Activated CD8-positive, alpha-beta memory T cell treated with anti-CD3 and anti-CD28 coated beads for 48 hours (primary cell): ENCODE measurements at regions not wholly inside any gene's neighbourhood (a gene's known extent, or its start where the extent isn't known, plus 50 kb on each side); places are given as distances from the start of the nearest gene placed in this dataset.

Experiments used
- DNase-seq, 3 experiments: peaks; one replicate each; pipeline ENCODE4 v3.0.0-alpha.2; 2020; ENCODE audit warnings: low read depth in 2 of 3, low spot score in 2 of 3

- DNase-seq = no peak
These were observed 93.5 kb upstream of the SLC14A2 start for GRCh38 chr18:45521777-45522176.

- no peak for DNase-seq
These were observed 92.9 kb upstream of the SLC14A2 start for GRCh38 chr18:45522371-45522770.

GRCh38 chr18:45525301-45525700, 90.0 kb upstream of the SLC14A2 start:
- no peak for DNase-seq

- DNase-seq = no peak
These were observed 89.0 kb upstream of the SLC14A2 start for GRCh38 chr18:45526114-45526841.

- no peak for DNase-seq
These were observed 87.4 kb upstream of the SLC14A2 start for GRCh38 chr18:45527891-45528290.

- no peak for DNase-seq
These were observed 86.5 kb upstream of the SLC14A2 start for GRCh38 chr18:45528712-45529336.

- no peak for DNase-seq
These were observed 76.8 kb upstream of the SLC14A2 start for GRCh38 chr18:45538444-45538843.

GRCh38 chr18:45539491-45539891, 75.8 kb upstream of the SLC14A2 start:
- DNase-seq = no peak

GRCh38 chr18:45540125-45540524, 75.2 kb upstream of the SLC14A2 start:
- DNase-seq = no peak

GRCh38 chr18:45541421-45541820, 73.9 kb upstream of the SLC14A2 start:
- DNase-seq = no peak

- DNase-seq = no peak
These were observed 73.2 kb upstream of the SLC14A2 start for GRCh38 chr18:45542043-45542442.

- DNase-seq = no peak
These were observed 67.4 kb upstream of the SLC14A2 start for GRCh38 chr18:45547910-45548309.

GRCh38 chr18:45548614-45549013, 66.7 kb upstream of the SLC14A2 start:
- no peak for DNase-seq

- no peak for DNase-seq
These were observed 66.0 kb upstream of the SLC14A2 start for GRCh38 chr18:45549290-45549689.

- DNase-seq = no peak
These were observed 64.0 kb upstream of the SLC14A2 start for GRCh38 chr18:45551142-45551815.

- DNase-seq = no peak
These were observed 61.4 kb upstream of the SLC14A2 start for GRCh38 chr18:45553723-45554388.

GRCh38 chr18:45554389-45554737, 60.9 kb upstream of the SLC14A2 start:
- DNase-seq = no peak

GRCh38 chr18:45556222-45556621, 59.1 kb upstream of the SLC14A2 start:
- no peak for DNase-seq

GRCh38 chr18:45557287-45557686, 58.0 kb upstream of the SLC14A2 start:
- DNase-seq = no peak

GRCh38 chr18:45557779-45558178, 57.5 kb upstream of the SLC14A2 start:
- no peak for DNase-seq

GRCh38 chr18:45559258-45559657, 56.0 kb upstream of the SLC14A2 start:
- DNase-seq = no peak

GRCh38 chr18:45560870-45561269, 54.4 kb upstream of the SLC14A2 start:
- DNase-seq = no peak
